Adrenal gland (tissue), 9 donors: ENCODE measurements at regions not wholly inside any gene's neighbourhood (a gene's known extent, or its start where the extent isn't known, plus 50 kb on each side); places are given as distances from the start of the nearest gene placed in this dataset.

Source experiments
- DNase-seq, 7 donors: peaks; one replicate each; pipeline ENCODE4 v3.0.0-alpha.2; 2019 to 2020
- H3K27ac ChIP-seq, 5 donors: fragments of 200-600 bp; sonication (generic) in 4 of 5; 1 replicate in 3 of 5; 2 replicates in 2 of 5; pipeline versions ENCODE4 v1.5.1 to v1.8.0; 2016 to 2020; ENCODE audit warnings: mild to moderate bottlenecking in 1 of 5
- H3K27me3 ChIP-seq: fragments of 200-600 bp; 2 replicates; pipeline ENCODE4 v1.8.0; 2021
- H3K36me3 ChIP-seq, 2 donors: fragments of 200-600 bp; replicated peaks in 1 of 2; 1 replicate in 1 of 2; 2 replicates in 1 of 2; pipeline versions ENCODE4 v1.5.1 to v1.8.0; 2018 to 2022
- H3K4me1 ChIP-seq, 2 donors: fragments of 200-600 bp; replicated peaks in 1 of 2; 1 replicate in 1 of 2; 2 replicates in 1 of 2; pipeline versions ENCODE4 v1.5.1 to v1.8.0; 2018 to 2021
- H3K4me3 ChIP-seq, 4 donors: fragments of 200-600 bp; sonication (generic) in 3 of 4; one replicate each; pipeline ENCODE4 v1.5.1; 2016 to 2018
- H3K9me3 ChIP-seq, 3 donors: fragments of 200-600 bp; sonication (generic) in 1 of 3; replicated peaks in 1 of 3; 1 replicate in 2 of 3; 2 replicates in 1 of 3; pipeline versions ENCODE4 v1.5.1 to v1.8.0; 2016 to 2021
- CTCF ChIP-seq, 6 experiments: fragments of 450-650 bp in 4 of 6; fragments of 200-600 bp in 2 of 6; sonication (generic) in 1 of 6; IDR thresholded peaks; 1 replicate in 5 of 6; 2 replicates in 1 of 6; pipeline versions ENCODE4 v1.5.1 to v1.8.0; 2016 to 2021; ENCODE audit warnings: antibody characterized with exemption in 6 of 6, mild to moderate bottlenecking in 2 of 6, moderate library complexity in 1 of 6
- POLR2A ChIP-seq, 2 donors: fragments of 450-650 bp; IDR thresholded peaks; one replicate each; pipeline ENCODE4 v1.6.1; 2017; ENCODE audit warnings: antibody characterized with exemption in 2 of 2, mild to moderate bottlenecking in 2 of 2, moderate library complexity in 1 of 2
- WGBS, 4 donors: extraction: QIAGEN DNeasy Blood & Tissue Kit in 2 of 4; methylation state at CpG; one replicate each; pipeline versions ENCODE4 v1.1.5 to v1.1.7; 2013 to 2017; 5-methylcytosine and 5-hydroxymethylcytosine counted together
- intact Hi-C, 2 donors: fragments of 100-400 bp; cut with DNase I; formaldehyde crosslinking; loops; one replicate each; pipeline versions ENCODE4 v1.14.1 to v1.15.0; 2022 to 2023
- donor health status: healthy with polysubstance abuse.
- donor health status: Bipolar disorder and iron deficiency.
- donor health status: DM: yes; HTN: yes; CAD: no.
- donor health status: DM: no; HTN: no; CAD: no.
- donor health status: DM: no; HTN: no; CAD: no.

- TF ChIP-seq CTCF (IDR thresholded peaks at IDR 0.05), result no peak
- TF ChIP-seq POLR2A (IDR thresholded peaks at IDR 0.05), result no peak
- no peak overlapping the region for H3K4me3 ChIP-seq
These were observed 242.1 kb downstream of the KDM5D start for GRCh38 chrY:19502169-19503091.

GRCh38 chrY:19498556-19498955 is 246.0 kb downstream of the KDM5D start:
- intact Hi-C loops, result no loop called here
- Histone ChIP-seq H3K27ac (no peak overlapping the region), H3K36me3 (no peaks in the 10 kb centered on the region), H3K9me3 (no peaks in the 10 kb centered on the region), H3K4me3 (no peak overlapping the region), H3K4me1 (no peaks in the 10 kb centered on the region), H3K27me3 (no peaks in the 10 kb centered on the region)
- TF ChIP-seq CTCF (IDR thresholded peaks at IDR 0.05) (no peak), POLR2A (IDR thresholded peaks at IDR 0.05) (no peak)
- WGBS, 4 donors, result 36 to 42% methylated on average over 4 to 5 of the region's 5 CpGs; no CpG with 5 or more reads in 2 of the 4 donors
- no peak for DNase-seq

More at GRCh38 chrY:19502169-19503091, 242.1 kb downstream of the KDM5D start:
- Histone ChIP-seq H3K36me3 (no peaks in the 10 kb centered on the region), H3K27ac (no peak overlapping the region), H3K9me3 (no peaks in the 10 kb centered on the region), H3K4me1 (no peaks in the 10 kb centered on the region), H3K27me3 (no peaks in the 10 kb centered on the region)
- DNase-seq, result no peak
- intact Hi-C loops, result no loop called here
- WGBS, 4 donors, result 21 to 43% methylated on average over 22 to 40 of the region's 40 CpGs; no CpG with 5 or more reads in 2 of the 4 donors

GRCh38 chrY:19487494-19487893 is 257.0 kb downstream of the KDM5D start:
- DNase-seq, result no peak
- Histone ChIP-seq H3K27me3 (no peaks in the 10 kb centered on the region), H3K9me3 (no peaks in the 10 kb centered on the region), H3K4me1 (no peaks in the 10 kb centered on the region), H3K4me3 (no peak overlapping the region), H3K36me3 (no peaks in the 10 kb centered on the region), H3K27ac (no peak overlapping the region)
- TF ChIP-seq CTCF (IDR thresholded peaks at IDR 0.05) (no peak), POLR2A (IDR thresholded peaks at IDR 0.05) (no peak)
- WGBS, 4 donors, result 66 to 76% methylated on average over 3 of the region's 3 CpGs; no CpG with 5 or more reads in 2 of the 4 donors
- intact Hi-C loops, result no loop called here

GRCh38 chrY:19484997-19485396 is 259.5 kb downstream of the KDM5D start:
- Histone ChIP-seq H3K4me1 (no peaks in the 10 kb centered on the region), H3K27me3 (no peaks in the 10 kb centered on the region), H3K9me3 (no peaks in the 10 kb centered on the region), H3K27ac (no peak overlapping the region), H3K36me3 (no peaks in the 10 kb centered on the region), H3K4me3 (no peak overlapping the region)
- 70 to 79% methylated on average over 2 of the region's 2 CpGs; no CpG with 5 or more reads in 2 of the 4 donors for WGBS, 4 donors
- intact Hi-C loops, result no loop called here
- TF ChIP-seq CTCF (IDR thresholded peaks at IDR 0.05) (no peak), POLR2A (IDR thresholded peaks at IDR 0.05) (no peak)
- DNase-seq, result no peak
